ENCODE measurements at regions not wholly inside any gene's neighbourhood (a gene's known extent, or its start where the extent isn't known, plus 50 kb on each side); places are given as distances from the start of the nearest gene placed in this dataset.

DNA sequence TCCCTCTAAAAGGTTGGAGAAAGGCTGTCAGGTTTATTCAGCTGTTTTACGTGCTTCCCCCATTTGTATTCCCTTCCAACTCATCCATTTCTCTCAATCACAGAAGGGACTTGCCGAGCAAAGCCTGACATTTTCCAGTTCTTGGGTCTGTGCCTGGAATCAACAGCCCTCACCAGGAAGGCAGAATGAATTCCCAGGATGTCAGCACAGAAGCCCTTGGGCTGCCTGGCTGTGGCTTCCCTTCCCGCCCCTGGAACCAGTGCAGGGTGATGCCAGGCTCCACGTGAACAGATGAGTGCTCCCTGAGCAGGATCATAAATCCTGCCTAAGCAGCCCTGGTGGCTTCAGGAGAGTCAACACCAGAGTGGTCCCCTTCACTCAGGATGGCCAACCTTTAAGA, 86.1 kb upstream of the CD83 start:
- no peak for DNase-seq (ENCODE audit: low read depth)

DNA sequence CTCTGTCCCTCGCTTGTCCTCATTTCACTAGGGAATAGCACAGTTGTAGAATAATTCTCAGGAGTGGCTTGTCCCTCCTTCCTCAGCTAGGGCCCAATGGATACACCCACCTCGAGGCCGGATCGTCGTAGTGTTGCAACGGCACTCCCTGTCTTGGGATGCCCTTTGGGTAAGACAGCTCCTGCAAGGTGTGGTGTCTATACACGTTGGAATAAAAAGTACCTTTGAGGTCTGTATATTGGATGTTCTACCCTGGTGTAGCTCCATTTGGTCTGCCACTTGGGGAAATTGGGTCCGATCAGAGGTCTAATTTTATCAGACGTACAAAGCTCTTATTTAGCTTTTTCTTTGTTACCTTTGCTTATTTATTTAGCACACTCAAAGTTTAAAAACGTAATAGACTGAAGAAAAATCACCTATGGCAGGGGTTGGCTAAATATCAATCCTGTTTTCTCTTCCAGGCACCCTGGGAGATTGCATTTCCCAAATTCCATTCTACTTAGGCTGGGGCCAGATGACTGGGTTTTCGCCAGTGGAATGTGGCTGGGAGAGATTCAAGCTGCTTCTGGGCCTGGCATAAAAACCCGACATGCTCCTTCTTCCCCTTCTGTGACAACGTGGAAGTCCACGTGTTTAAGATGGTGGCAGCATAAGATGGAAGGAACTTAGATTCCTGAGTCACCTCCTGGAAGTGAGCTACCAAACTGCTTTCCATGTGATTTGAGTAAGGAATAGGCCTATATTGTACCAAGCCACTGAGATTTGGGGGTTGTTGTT, 82.3 kb upstream of the CD83 start:
- no peak for DNase-seq (ENCODE audit: low read depth)

DNA sequence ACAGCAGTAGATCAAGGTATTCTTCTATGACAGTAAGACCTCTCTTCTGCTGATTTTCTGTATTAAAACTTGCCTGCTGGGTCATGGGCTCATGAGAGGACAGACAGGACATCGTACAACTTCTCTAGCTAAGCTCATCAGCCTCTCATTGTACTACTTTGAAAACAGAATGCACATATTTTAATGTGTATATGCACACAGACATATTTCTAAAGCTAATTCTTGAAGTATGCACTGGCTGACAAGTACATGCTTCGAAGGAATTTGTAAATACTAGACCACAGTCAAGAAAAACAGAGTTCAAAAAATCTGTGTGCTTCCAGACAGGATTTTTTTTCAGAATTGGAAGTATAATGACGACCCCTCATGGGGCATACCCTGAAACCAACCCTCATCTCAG, 81.7 kb upstream of the CD83 start:
- no peak for DNase-seq (ENCODE audit: low read depth)

DNA sequence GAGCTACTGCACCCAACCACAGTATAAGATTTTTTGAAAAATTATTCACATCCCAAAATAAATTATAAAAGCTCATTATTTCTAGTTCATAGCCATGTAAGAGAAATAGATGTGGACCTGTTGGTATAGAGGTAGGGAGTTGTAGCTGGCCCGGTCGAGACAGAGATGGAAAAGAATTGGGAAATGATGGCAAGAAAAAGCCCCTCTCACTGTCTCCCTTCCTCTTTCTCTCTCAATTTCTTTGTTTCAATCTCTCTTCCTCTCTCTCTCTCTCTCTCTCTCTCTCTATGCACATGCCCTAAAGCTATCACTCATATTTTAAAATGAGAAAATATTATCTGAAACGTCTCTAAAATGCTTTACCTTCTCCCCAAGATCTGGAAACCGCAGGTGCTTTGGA, 80.7 kb upstream of the CD83 start:
- DNase-seq (ENCODE audit: low read depth): no peak

DNA sequence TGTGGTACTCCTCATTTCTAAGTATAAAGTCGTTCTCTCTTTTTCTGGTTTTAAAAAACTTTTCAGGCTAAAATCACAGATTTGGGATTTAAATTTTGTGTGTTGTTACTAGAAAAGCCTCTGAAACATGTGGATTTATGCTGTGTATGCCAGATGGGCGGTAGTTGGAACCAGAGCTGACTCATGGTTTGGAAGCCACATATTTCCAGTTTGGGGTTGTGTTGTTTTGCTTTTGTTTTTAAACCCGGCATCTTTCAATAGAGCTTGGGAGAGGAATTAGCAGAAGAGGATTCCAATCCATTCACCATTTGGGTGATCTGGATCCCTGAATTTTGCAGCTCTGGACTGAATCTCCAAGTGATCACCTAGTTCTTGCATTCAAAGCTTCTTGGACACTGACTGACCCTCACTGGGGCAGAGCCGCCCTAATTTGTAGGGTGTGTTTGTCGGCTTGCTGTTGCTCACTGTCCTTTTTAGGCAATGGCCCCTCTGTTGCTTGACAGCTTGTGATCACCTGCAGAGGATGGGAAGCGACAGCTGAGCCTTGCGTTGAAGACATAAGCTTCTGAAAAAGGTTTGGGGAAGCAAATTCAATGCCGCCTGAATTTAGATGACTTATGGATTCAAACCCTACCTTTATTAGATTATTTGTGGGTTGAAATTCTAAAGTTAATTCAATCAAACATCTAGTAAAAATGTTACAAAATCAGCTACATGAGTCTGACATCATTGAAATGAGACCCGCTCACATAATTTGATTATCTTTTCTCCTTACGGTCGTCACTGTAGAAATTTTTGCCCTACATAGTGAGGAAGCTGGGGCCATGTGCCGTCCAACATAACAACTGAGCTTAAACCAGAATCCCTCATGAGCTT, 79.9 kb upstream of the CD83 start:
- no peak for DNase-seq (ENCODE audit: low read depth)

DNA sequence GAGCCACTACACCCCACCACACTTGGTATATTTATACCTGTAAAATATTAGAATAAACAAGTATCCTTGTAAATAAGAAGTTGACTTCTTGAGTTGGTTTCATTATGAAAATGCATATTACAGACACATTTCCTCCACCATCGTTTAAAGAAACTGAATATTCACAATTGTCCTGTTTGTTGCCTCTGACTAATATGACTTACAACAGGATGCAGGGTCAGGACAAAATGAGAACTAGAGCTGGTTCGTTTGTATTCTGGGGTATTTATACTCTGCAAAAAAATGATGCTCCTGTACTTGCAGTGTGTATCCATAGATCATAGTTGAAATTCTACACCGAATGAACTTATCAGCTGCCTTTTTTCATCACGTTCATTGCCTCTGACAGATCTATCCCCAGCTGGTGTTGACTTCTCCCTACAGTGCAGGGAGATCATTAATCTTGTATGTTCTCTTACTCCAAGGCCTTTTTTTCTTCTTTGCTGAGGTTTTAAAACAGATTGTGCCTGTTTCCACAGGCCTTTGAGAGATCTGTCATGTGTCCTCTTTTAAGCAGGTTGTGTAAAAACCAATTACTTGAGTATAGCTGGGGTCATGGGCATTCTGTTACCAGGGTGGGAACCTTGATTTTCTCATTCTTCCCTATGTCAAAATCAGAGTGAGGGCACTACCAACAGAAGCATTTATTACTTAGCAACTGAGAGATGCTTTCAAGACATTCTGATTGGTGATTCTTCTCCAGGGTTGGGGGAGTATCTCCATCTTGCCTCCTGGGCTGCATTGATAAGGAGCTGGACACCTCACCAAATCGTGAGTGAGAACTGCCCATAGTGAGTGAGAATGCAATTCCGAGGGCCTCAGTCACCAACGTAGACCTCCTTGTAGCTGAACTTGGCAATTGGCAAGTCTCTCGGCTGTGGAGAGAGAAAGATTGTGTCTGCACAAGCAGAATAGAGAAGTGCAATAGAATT, 78.8 kb upstream of the CD83 start:
- DNase-seq (ENCODE audit: low read depth): no peak

DNA sequence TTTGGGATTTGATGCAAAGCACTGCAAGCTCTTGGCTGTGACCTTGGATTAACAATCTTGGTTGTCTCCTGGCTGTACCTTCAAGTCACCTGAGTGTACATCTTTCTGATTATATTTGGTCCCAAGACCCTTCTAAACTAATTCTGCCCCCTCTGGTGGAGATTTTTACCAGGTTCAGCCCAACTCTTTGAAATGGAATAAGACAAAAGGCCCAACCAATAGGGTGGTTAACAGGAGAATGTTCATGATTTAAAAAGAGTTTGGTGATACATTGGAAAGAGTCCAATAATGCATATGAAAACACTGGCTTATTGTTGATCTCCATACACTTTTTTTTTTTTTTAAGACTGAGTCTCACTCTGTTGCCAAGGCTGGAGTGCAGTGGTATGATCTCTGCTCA, 77.5 kb upstream of the CD83 start:
- DNase-seq (ENCODE audit: low read depth): no peak

DNA sequence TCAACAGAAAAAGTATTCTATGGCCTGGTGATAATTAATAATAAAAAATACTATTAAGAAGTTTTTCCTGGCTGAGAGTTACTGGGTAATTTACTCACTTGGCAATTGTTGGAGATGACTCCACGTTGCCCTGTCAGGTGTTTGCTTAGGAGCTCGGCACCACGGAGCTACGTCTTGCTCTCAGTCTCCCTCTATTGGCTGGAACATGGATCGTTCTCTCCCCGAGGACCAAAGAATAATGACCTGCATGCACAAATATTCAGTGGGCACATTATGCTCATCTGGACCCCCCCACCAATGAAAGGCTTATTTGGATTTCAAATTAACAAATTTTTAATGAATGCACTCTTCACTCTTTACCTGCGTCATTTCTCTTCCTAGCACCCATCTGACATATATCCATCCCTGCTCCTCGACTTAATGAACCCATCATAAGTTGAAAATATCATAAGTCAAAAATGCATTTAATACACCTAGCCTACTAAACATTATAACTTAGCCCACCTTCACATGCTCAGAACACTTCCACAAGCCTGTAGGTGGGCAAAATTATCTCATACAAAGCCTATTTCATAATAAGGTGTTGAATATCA, 71.0 kb upstream of the CD83 start:
- DNase-seq (ENCODE audit: low read depth): peak; percentile 25

DNA sequence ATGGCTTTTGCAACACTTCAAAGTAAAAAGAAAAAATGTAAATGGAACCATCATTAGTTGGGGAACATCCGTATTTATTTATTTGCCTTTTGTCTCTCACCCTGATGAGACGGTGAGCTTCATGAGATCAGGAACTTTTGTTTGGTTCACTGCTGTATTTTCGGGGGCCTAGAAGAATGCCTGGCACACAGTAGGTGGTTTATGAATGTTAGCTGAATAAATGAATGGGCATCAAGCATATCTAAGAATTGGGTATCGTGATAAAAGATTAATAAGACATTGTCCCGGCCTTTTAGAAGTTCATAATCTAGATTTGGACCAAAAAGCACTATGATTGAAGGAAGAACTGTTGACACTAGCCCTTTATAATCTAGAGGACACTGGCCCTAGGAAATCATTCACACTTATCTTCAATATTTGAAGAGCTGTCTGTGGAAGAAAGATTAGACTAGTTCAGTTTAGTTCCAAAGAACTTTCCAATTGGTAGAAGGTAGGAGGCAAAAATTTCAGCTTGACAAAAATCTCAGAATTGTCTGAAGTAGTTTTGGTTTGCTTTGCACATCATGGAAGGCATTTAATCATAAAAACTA, 70.3 kb upstream of the CD83 start:
- DNase-seq (ENCODE audit: low read depth): no peak

DNA sequence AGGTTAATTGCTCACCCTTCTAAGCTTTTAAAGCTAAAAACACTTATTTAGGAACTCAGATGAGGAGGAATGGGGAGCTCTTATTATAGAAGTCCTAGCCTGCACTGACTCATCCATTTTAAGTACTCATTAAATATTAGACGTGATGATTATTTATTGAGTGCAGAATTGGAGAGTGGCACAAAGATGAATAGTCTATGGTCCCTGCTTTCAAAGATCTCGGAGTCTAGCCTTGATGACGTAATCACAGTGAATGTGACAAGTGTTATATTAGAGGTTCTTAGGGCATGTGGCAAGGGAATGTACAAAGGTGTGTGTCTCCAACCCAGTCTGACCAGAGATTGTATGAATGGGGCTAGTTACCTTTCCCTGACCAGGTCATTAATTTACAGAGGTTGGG, 68.7 kb upstream of the CD83 start:
- DNase-seq (ENCODE audit: low read depth): no peak

DNA sequence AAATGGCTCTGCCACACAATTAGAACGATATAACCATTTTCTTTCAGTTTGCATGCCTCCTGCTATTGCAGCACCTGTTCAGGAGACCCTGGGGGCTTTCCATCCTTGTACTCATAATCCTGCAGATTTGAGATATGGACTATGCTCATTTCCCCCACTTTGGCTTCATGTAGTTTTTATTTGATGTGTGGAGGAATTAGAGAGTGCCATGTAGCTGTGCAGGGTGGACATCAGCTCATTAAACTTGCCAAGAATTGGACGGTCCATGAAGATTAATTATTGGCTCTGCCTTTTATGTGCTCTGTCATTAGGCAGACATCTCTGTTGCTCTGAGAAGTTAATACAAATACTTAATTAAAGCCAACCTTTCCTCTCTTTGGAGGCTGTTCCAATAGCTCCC, 66.2 kb upstream of the CD83 start:
- no peak for DNase-seq (ENCODE audit: low read depth)

DNA sequence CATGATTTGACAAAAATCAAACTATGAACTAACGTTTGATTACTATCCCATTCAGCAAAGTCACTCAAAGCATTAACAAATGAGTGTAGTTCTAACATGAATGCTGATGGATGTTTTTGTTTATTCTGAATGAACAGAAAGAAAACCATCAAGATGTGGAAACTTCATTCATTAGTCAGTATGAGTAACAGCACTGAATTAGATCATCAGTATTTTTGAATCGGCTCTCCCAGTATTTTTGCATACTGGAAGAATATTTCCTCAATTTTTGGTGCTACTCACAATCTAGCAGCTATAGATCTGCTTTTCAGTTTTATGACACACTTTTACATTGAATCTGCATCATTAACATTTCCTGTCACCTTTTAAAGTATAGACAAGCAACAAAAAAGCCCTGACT, 63.8 kb upstream of the CD83 start:
- DNase-seq (ENCODE audit: low read depth): no peak

DNA sequence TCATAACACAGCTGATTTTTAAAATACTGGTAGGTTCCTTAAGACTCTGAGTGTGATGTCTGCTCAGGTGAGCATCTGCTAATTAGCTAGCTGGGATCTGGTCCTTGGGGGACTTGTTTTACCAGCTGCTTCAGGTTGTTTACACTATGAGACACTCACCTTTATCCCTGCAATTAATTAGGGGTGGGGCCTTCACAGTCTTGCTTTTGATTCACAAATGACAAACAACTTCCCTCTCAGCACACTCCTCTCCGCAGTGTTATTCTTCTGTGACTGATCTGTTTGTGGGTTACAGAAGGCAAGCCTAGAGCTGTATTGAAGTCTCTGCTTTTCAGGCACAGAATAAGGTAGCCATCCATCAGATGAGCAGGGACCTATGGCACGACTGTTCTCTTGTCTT, 62.0 kb upstream of the CD83 start:
- DNase-seq (ENCODE audit: low read depth): no peak

DNA sequence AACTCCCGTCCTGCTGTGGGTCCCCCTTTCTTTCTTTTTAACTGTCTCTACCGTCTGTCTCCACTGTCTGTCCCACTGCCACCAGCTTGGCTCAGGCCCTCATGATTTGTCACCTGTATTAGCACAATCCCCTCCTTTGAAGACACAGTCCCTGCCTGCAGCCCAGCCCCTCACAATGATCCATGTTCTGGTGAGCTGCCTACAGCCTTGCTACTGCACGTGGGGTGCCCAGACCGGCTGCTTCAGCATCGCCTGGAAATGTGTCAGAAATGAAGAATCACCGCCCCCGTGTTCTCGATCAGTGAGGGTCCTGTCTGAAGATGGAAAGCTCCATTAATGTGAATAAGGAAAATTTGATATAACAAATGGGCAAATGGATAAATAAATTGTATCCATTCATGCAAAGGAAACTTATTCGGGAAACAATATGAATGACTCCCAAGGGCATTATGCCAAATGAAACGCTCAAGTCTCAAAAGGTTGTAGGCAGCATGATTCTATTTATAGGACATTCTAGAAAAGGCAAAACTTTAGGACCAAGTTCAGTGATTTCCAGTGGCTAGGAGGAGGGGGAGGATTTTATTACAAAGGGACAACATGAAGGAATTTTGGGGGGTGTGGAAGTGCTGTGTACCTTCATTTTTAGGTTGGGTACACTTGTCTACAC, 59.4 kb upstream of the CD83 start:
- no peak for DNase-seq (ENCODE audit: low read depth)

DNA sequence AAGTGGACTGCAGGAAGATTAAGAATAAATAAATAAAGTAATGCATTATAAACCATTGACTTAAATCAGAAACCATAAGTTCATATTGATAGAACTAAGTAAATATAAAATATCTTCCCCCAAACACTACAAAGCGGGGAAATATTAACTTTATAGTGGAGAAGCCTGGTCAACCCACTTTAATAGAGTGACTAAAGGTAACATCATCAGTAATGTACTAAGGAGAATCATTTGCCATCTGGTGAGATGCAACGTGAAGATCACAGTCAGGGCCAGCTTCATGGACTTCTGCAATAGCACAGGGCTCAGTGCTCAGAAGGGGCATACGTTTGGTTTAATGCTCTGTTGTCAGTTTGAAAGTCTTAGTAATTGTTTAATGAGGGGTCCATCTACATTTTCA, 58.8 kb upstream of the CD83 start:
- DNase-seq (ENCODE audit: low read depth): no peak

DNA sequence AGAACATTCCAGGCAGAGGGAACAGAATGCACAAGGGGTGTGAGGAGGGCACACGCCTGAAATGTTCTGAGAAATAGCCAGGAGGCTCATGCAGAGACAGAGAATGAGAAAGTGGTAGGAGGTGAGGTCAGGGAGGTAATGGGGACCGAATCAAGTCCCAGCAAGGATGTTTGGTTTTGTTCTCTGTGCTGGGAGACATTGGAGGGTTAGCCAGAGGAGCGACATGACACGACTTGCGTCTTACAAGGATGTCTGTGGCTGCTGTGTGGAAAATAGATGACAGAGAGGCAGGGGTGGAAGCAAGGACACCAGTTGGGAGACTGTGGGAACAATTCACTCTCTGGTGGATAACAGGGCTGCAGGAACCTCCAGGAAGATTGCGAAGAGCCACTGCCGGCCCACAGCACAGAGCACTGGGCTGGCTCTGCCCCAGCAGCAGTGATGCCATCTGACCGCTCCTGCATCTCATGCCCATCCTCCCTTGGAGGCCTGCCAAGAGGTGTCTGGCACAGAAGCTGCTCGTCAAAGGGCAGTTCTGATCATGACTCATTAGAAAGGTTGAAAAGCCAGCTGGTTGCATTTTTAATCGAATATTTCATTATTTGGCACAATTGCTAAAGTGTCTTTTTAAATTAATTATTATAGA, 57.7 kb upstream of the CD83 start:
- DNase-seq (ENCODE audit: low read depth): no peak

DNA sequence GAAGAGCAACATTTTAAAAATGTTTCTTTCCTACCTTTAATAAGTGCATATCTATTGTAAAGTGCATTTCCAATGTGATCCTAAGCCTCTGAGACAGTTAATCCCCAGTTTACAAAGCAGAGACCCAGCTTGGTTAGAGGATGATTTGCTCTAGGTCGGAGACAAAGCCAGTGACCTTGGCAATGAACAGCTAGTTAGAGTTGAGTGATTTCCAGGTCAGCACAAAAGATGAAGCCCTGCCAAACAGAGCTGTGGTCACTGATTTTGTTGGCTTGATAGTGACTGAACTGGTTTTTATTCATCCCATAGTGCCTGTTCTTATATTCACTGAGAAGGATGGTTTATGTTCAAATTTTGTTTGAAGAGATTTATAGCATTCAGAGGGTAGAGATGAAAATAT, 56.6 kb upstream of the CD83 start:
- no peak for DNase-seq (ENCODE audit: low read depth)

DNA sequence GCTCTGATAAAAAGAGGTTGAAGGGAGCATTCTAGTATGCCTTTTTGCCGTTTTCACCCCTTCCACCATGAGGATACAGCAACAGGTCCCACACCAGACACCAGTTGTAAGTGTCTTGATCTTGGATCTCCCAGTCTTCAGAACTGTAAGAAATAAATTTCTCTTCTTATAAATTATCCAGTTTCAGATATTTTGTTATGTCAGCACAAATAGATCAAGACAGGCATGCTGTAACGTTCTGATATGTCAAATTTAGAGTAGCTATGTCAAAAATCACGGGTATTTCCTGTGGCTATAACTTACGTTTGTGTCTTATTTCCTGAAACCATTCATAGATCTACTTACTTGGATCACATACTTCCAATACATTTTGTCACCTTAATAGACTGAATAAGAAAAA, 55.9 kb upstream of the CD83 start:
- DNase-seq (ENCODE audit: low read depth): no peak

DNA sequence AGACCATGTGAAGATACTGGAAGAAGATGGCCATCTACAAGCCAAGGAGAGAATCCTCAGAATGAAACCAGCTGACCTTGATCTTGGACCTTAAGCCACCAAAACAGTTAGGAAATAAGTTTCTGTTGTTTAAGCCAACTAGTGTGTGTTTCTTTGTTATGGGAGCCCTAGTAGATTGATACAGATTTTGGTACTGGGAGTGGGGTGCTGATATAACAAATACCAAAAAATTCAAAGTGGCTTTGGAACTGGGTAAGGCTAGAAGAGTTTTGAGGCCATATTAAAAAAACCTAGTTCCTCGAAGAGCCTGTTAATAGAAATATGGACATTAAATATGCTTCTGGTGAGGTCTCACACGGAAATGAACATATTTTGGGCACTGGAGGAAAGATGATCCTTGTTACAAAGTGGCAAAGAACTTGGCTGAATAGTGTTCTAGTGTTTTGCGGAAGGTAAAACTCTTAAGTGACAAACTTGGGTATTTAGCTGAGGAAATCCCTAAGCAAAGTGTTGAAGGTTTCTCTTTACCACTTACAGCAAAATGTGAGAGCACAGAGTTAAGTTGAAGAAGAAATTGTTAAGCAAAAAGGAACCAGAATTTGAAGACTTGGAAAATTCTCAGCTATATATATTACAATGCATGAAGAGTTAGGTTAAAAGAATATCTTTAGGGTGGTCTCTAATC, 55.1 kb upstream of the CD83 start:
- no peak for DNase-seq (ENCODE audit: low read depth)

DNA sequence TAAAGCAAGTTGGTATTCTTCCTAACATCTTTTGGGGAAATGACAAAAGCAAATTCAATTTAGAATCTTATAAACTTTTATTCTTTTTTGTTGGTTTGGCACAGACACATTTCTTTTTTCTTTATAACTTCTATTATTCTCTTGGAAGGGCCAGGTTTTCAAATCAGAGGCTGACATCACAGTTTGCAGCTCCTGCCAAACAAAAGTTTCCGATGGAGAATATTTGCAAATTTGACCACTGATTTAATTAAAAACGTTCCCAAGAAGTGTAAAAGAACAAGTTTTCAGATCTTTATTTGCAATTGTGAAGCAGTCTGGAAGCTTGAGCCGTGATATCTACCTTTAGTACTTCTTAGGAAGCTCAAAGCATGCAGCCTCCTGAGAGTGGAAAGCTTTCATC, 53.8 kb upstream of the CD83 start:
- no peak for DNase-seq (ENCODE audit: low read depth)

All from T follicular helper cell (primary cell).